ENCODE measurements at regions not wholly inside any gene's neighbourhood (a gene's known extent, or its start where the extent isn't known, plus 50 kb on each side); places are given as distances from the start of the nearest gene placed in this dataset.
"Not testable (repeated sequence)": the region's sequence is repeated elsewhere in the genome, so short reads cannot be mapped to it uniquely, and the experiment has no call there.

- TF ChIP-seq POLR2A (IDR thresholded peaks at IDR 0.05; ENCODE audit: low read length); GATA1 (IDR thresholded peaks at IDR 0.05; ENCODE audit: low read depth, low read length): not testable (repeated sequence)
These were observed 117.1 kb downstream of the MZT1 start for GRCh38 chr13:72610251-72610891.

Measured in erythroblast (primary cell).